LoVo (cell line): ENCODE measurements at regions not wholly inside any gene's neighbourhood (a gene's known extent, or its start where the extent isn't known, plus 50 kb on each side); places are given as distances from the start of the nearest gene placed in this dataset.
"Not testable (repeated sequence)": the region's sequence is repeated elsewhere in the genome, so short reads cannot be mapped to it uniquely, and the experiment has no call there.

ENCODE experiments used
- DNase-seq: peaks from one replicate; pipeline ENCODE4 v3.0.0-alpha.2; 2016; ENCODE audit warnings: low spot score

DNA sequence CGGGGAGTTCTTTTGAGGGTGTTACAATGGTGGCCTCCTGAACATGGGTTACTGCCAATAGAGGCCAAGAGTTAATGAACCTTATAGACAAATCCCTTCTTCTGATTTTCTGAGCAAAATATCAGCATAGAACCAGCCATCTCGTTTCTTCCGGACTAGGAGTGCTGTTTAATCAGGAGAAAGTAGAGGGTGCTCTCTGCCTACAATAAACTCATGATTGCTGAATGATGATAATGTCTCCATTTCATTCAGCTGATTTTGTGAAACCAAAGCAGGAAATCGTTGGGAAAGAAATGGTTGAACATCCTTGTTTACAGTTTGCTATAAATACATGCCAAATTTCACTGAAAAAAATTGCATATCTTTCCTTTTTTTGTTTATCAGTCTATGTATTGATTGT, 142.8 kb upstream of the PLSCR5 start:
- no peak for DNase-seq

DNA sequence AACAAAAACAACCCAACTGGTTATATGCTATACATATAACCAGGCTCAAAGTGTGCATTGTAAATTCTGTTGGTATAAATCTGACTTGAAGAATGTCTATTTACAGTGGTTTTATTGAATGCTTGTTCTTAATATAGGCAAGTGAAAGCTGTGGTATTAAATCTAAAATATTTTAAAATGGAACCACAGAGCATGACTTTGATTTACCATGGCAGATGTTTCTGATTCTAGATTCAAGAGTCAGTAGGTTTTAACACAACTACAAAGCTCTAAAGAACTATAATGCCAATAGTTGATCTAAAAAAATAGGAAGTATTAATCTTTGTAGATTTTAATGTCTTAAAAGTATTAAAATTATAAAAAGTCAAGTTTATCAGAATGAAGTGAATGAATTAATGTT, 141.9 kb upstream of the PLSCR5 start:
- DNase-seq, result no peak

DNA sequence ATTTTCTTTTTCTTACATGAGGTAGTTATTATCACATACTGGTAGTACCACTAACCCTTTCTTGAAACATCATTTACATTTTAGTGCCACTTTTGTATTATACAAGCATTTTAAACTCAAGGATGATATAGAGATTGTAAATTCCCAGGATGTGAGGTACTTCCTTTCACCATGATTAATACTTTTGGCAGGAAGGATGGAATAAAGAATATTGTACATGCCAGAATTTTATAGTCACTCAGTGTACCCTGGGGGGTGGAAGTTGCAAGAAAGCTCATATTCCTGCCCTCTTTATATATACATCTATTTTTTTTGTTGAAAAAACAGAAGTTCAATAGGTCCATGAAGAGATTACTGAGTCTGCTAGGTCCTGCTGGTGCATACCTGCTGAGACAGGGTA, 141.0 kb upstream of the PLSCR5 start:
- DNase-seq, result no peak

DNA sequence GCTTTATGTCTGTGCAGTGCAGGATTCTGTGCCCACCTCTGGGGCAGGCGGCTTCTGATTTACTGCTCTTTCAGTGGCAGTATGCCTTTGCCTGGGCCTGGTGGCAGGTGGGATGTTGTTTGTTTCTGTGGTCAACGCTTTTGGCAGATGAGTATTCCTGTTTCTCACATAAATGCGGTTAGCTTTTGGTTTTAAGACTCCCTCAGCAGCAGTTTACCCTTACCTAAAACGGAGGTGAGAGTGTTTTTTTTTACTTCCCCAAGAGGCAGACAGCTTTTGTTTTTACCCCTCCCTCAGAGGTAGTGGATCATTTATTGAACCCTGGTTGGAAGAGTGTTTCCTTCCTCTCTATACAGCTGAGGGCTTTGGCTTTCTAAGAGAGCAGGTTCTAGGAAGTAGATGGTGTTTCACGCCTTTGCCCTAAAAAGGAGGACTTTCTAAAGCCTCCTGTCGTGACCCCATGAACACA, 134.1 kb upstream of the PLSCR5 start:
- DNase-seq, result no peak

DNA sequence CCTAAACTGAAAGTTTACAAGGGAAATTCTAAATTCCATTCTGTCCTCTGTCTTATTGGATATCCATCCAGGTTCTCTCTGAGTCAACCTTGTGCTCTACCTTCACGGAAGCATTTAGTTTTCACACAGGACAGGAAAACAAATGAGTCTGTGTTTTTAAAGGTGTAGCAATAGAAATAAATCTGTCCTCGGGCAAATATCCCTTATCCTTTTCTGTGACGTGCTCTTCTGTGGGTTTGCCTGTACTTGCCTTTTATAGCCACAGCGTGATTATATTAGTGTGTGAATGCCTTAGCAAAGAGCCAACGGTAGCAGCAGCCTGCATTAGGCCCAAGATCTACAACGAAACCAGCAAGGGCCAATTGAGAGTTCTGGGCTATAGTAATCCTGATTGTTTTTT, 127.2 kb upstream of the PLSCR5 start:
- DNase-seq, result no peak

DNA sequence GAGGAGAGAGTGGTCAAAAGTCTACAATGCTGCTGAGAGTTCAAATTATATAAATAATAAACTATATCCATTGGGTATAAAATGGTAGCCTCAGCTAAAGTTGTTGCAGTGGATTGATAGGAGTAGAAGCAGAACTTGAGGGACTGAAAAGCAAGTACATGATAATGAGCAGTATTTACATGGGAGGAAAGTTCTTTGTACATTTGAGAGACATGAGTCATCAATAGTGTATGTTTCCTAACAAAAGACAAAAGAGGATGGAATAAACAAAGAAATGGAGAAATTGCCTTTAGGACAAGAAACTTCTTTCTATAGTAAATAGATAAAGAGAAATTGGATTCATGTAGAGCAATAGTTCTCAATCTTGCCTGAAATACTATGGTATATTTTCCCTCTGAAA, 110.0 kb upstream of the PLSCR5 start:
- no peak for DNase-seq

DNA sequence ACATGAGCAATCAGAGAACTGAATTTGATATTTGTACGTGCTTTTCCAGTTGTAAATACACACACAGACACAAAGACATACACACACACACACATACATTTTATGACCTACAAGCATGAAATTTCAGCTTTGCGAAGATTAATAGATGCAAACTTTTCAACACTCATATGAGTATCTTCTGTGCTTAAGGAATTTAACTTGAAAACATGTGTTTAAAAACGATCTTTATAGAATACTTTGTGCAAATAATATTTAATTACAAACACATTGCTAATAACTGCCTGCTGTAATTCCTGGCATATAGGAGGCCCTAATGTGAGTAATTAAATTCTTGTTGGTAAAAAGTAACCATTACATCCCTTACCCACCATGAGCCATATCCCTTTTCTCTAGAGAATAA, 107.7 kb upstream of the PLSCR5 start:
- DNase-seq, result no peak

DNA sequence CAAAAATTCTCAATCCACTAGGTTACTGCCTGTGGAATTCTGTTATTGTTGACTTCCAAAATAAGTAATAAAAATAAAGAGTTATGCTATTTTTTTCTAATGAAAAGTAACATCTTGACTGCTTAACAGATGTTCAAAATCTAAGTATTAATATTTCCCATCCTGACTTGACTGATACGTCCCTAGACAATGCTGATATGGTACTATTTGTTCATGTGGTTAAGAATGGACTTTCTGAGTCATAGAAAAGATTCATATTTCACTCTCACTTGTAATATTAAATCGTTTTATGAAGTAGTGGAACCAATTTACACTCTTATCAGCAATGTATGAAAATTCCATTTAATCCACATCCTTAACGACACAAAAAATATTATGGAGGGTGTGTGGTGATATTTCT, 104.8 kb upstream of the PLSCR5 start:
- no peak for DNase-seq

DNA sequence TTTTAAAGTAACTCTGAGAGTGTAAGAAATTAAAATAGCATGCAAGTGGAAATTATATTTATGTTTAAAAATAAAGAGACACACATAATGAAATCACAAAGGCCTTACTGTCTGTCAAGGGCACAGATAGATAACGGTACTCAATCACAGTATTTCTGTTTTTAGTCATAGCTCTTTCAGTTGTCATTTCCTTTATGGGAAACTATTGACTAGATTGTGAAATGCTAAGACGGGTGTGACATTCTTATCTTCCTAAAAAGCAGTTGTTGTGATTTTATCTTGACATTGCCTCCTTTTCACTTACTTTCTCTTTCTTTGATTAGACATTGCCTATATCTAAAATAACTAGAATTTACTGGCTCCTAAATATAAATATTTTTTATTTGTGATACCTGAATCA, 100.1 kb upstream of the PLSCR5 start:
- DNase-seq, result no peak

DNA sequence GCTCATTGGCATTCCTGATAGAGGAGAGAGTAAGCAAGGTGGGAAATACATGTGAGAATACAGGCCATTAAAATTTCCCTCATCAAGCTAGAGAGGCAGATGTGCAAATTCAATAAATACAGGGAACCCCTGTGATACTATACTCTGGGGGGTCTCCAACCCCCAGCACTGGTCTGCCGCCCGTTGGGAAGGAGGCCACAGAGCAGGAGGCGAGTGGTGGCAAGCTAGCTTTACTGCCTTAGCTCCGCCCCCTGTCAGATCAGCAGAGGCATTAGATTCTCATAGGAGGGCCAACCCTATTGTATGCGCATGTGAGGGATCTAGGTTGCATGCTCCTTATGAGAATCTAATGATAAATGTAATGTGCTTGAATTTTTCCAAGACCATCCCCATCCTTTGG, 97.1 kb upstream of the PLSCR5 start:
- no peak for DNase-seq

DNA sequence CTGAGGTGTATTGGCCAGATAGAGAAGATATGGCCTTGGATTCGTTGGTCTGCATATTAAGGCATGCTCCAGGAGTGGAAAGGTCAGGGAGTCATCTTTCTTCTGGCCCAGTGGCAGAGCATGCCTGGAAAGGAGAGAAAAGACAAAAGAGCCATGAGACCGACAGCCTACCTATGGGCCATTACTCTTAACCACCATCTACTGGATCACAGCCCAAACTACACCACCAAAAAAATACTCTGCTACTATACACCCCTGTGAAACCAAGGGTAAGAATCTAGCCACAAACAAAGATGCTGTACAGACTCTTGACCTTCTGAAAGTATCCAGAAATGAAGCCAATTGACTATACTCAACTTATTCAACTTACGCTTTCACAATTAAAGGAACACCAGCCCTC, 96.1 kb upstream of the PLSCR5 start:
- no peak for DNase-seq

DNA sequence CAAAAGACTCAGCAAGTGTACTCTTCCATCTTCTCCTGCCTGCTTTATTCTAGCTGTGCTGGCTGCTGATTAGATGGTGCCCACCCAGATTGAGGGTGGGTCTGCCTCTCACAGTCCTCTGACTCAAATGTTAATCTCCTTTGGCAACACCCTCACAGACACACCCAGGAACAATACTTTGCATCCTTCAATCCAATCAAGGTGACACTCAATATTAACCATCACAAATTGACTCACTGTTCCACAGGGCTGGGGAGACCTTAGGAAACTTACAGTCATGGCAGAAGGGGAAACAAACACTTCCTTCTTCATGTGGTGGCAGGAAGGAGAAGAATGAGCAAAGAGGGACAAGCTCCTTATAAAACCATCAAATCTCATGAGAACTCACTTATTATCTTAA, 94.9 kb upstream of the PLSCR5 start:
- not testable (repeated sequence) for DNase-seq

DNA sequence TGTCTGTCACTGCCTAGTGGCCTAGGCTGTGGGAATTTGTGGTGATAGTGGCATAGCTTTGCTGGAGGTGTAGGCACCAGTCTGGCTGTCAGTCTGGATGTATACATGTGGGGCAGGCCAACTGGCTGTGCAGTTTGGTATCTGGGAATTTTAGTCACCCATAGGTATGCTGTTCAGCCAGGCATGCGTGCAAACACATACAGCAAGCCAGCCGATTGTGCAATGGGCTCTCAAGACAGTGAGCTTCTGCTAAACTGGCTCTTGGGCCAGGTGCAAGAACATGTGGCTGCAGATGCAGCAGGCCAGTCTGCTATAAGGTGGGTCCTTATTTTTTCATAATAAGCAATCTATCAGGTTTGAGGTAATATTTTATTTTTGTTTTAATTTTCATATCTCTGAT, 87.1 kb upstream of the PLSCR5 start:
- DNase-seq, result no peak

DNA sequence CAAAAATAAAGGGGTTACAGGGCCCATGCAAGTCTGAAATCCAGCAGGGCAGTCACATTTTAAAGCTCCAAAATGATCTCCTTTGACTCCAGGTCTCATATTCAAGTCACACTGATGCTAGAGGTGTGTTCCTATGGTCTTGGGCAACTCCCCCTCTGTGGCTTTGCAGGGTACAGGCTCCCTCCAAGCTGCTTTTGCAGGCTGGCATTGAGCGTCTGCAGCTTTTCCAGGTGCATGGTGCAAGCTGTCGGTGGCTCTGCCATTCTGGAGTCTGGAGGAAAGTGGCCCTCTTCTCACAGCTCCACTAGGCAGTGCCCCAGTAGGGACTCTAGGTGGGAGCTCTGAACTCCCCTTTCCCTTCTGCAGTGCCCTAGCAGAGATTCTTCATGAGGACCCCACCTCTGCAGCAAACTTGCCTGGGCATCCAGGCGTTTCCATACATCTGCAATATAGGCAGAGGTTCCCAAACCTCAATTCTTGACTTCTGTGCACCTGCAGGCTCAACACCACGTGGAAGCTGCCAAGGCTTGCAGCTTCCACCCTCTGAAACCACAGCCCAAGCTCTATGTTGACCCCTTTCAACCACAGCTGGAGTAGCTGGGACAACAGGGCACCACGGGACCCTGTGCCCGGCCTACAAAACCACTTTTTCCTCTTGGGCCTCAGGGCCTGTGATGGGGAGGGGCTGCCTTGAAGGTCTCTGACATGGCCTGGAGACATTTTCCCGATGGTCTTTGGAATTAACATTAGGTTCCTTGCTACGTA, 80.1 kb upstream of the PLSCR5 start:
- DNase-seq, result no peak

DNA sequence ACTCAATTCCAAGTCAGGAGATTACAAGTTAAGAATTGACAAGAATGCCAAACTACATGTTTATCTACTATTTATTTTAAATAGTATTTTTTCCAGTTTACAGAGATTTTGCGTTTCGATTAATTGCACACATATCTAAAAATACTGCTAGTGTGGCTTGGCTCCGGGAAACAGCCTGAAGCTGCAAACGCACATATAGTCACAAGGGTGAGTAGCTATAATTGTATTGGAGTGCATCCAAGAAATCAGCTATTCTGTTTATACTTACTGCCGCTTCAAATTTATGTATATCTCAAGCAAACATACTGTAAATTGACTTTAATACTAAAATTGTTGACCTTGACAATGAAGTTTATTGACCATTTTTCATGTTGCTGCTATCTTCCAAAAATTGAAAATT, 77.0 kb upstream of the PLSCR5 start:
- DNase-seq, result no peak

DNA sequence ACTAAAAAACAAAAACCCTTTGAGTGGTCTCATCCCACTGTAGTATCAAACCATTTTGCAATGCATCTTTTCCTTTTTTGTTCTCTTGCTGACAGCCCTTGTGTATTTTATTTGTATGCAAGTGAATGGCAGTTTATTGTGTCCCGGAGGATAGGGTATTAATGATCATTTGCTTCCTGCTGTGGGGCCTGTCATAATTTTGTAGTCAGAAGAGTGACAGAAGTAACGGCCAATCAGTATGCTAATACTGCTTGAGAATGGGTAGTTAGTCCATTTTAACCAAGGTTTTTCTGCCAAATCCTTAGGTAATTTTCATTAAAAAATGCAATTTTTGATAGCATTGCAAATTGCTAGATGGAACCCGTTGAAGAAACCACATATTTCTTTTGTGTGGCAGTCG, 75.5 kb upstream of the PLSCR5 start:
- no peak for DNase-seq

DNA sequence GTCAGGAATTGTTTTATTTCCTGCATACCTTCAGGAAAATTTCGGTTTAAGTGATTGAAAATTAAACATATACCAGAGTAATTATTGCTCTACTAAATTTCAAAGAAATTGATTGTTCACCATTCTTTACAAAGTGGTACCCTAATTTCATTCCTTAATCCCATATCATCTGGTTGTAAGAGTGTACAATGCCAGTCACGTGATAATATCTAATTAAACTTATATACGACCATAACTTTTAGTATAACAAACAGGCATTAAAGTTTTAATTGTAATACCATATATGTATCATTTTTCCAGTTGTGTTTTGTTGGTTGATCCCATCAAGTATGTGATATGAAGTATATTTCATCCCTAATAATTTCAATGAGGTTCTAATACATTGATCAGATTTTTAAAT, 74.8 kb upstream of the PLSCR5 start:
- no peak for DNase-seq

DNA sequence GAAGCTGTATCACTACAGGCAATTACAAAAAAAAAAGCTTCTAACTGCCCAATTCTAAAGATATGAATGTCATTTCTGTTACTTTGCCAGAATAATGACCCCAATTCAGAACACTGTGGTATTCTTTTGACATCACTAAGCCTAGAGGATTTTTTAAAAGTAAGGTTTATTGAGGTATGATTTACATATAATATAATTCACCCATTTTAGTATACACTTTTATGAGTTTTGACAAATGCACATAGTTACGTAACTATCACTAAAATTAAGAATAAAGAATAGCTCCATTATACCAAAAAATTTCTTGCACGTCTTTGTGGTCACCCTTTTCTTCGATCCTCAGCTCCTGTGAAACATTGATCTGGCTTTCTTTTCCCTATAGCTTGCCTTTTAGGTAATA, 74.0 kb upstream of the PLSCR5 start:
- DNase-seq, result no peak

DNA sequence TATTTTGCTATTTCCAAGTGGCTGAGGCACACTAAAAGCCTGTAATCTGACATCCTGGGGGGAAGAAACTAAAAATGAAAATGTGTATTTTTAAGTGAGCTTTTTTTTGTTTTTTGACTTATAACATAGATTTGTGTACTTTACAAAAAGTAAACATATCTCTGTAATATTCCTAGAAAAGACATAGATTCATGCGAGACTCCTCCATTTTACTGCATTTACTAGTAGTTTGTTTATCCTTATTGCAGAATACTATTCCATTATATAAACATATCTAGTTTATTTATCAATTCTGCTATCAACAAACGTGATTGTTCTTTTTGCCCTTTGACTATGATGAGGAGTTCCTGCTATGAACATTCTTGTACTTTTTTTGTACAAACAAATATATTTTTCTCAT, 67.8 kb upstream of the PLSCR5 start:
- DNase-seq, result no peak

DNA sequence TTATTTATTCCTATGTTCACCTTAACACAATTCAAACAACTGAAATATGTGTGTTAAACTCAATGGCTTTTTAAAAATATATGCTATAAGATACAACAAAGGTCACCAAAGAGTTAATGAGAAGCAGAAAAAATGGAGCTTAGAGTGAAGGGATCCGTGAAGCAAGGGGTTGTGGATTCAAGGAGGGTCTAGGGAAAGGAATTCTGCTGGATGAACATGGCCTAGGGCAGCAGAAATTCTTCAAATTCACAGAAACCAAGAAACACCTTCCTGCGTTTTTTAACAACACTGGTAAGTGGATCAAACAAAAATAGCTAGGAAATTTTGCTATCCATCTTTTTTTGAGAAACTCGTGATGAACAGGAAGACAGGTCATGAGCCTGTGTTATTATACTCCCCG, 59.3 kb upstream of the PLSCR5 start:
- DNase-seq, result no peak

DNA sequence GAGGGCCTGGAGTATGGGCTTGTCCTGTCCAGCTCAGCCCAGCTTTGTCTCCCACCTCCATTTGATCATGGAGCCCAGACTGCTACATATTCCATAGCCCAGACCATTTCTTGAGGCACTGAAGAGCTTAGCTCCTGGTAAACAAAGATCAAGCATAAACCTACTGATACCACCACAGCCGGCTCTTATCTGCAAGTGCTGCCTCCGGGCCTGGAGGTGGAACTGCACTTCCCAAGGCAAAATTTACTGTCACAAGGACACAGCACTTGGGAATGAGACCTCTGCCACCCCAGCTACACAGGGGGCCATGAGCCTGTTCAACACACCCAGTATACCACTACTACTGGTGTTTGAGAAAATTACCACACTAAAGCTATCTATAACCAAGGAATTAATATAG, 53.7 kb upstream of the PLSCR5 start:
- DNase-seq, result no peak

DNA sequence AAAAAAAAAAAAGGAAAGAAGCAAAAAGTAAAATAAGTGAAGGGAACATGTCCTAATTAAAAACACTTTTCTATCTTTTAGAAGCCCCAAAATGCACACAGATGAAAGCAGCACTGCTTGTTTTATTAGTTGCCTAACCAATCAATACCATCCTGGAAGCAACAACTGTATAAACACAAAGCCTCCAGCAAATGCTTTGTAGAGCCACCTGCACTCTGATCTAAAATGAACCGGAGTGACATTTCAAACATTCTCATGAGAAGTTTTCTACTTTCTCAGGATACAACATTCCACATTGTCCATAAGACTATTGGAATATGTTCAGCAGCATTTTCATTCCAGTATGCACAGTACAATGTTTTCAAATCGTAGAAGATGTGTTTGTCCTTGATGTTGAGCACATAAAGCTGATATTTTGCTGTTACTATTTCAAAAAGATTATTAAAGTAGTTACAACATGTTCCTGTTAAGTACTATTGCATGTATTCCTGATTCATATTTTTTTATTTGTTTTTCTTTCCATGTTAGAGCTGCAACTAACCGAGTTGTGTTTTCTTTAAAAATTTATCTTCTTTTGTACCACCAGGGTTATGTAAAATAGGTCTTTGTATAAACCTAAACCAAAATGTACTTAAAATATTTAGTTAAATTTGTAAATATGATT, 50.3 kb upstream of the PLSCR5 start:
- DNase-seq, result no peak
